GM19023 (cell line): ENCODE measurements at regions not wholly inside any gene's neighbourhood (a gene's known extent, or its start where the extent isn't known, plus 50 kb on each side); places are given as distances from the start of the nearest gene placed in this dataset.
"Not testable (repeated sequence)": the region's sequence is repeated elsewhere in the genome, so short reads cannot be mapped to it uniquely, and the experiment has no call there.

ENCODE experiments used
- ATAC-seq: cut with Tn5 transposase; IDR thresholded peaks from one replicate; pipeline ENCODE4 v1.9.1; 2021; ENCODE audit warnings: mild to moderate bottlenecking, moderate library complexity; ENCODE audit not compliant: unreplicated experiment

GRCh38 chr11:37394236-37394870, 796.3 kb upstream of the RAG2 start:
- ATAC-seq, result no peak

GRCh38 chr11:37391615-37392014, 793.6 kb upstream of the RAG2 start:
- no peak for ATAC-seq

GRCh38 chr11:37390576-37391083, 792.6 kb upstream of the RAG2 start:
- ATAC-seq, result no peak

GRCh38 chr11:37378958-37379357, 780.9 kb upstream of the RAG2 start:
- ATAC-seq, result no peak

- no peak for ATAC-seq
Measured at GRCh38 chr11:37372667-37373066, 774.6 kb upstream of the RAG2 start.

GRCh38 chr11:37371346-37371970, 773.4 kb upstream of the RAG2 start:
- no peak for ATAC-seq

- ATAC-seq, result no peak
Measured at GRCh38 chr11:37370817-37371216, 772.8 kb upstream of the RAG2 start.

- no peak for ATAC-seq
Measured at GRCh38 chr11:37364246-37364839, 766.3 kb upstream of the RAG2 start.

- ATAC-seq, result no peak
Measured at GRCh38 chr11:37353192-37353591, 755.2 kb upstream of the RAG2 start.

- no peak for ATAC-seq
Measured at GRCh38 chr11:37352485-37352884, 754.4 kb upstream of the RAG2 start.

- ATAC-seq, result no peak
Measured at GRCh38 chr11:37343290-37343689, 745.3 kb upstream of the RAG2 start.

GRCh38 chr11:37336401-37336800, 738.4 kb upstream of the RAG2 start:
- no peak for ATAC-seq

GRCh38 chr11:37333345-37333744, 735.3 kb upstream of the RAG2 start:
- no peak for ATAC-seq

- ATAC-seq, result no peak
Measured at GRCh38 chr11:37323843-37324242, 725.8 kb upstream of the RAG2 start.

- no peak for ATAC-seq
Measured at GRCh38 chr11:37322333-37323194, 724.5 kb upstream of the RAG2 start.

- ATAC-seq, result no peak
Measured at GRCh38 chr11:37320921-37321320, 722.9 kb upstream of the RAG2 start.

GRCh38 chr11:37317803-37318202, 719.8 kb upstream of the RAG2 start:
- no peak for ATAC-seq

GRCh38 chr11:37313266-37313665, 715.2 kb upstream of the RAG2 start:
- ATAC-seq, result no peak

- ATAC-seq, result no peak
Measured at GRCh38 chr11:37306563-37306962, 708.5 kb upstream of the RAG2 start.

GRCh38 chr11:37301405-37301804, 703.4 kb upstream of the RAG2 start:
- ATAC-seq, result not testable (repeated sequence)

GRCh38 chr11:37298173-37298572, 700.1 kb upstream of the RAG2 start:
- no peak for ATAC-seq
